Astrocyte (in vitro differentiated cells and primary cell): ENCODE measurements at regions not wholly inside any gene's neighbourhood (a gene's known extent, or its start where the extent isn't known, plus 50 kb on each side); places are given as distances from the start of the nearest gene placed in this dataset.

Experiments
- DNase-seq: peaks from one replicate; pipeline ENCODE4 v3.0.0-alpha.2; 2010; ENCODE audit warnings: low read depth
- FAIRE-seq: peaks from 2 replicates; lab custom pipeline; 2011; peaks lifted over from hg19 to GRCh38; lab: Jason Lieb, UNC
- H2AFZ ChIP-seq: 2 replicates; pipeline ENCODE4 v1.6.0; 2012; ENCODE audit warnings: low read depth, low read length, inconsistent platforms
- H3K27ac ChIP-seq: 2 replicates; pipeline ENCODE4 v1.5.1; 2011; ENCODE audit warnings: low read depth, low read length, inconsistent platforms
- H3K27me3 ChIP-seq: 2 replicates; pipeline ENCODE4 v1.6.0; 2011; ENCODE audit warnings: low read length, inconsistent platforms; ENCODE audit not compliant: insufficient read depth
- H3K36me3 ChIP-seq: 2 replicates; pipeline ENCODE4 v1.5.1; 2011; ENCODE audit warnings: low read length, inconsistent platforms; ENCODE audit not compliant: insufficient read depth
- H3K4me1 ChIP-seq: 2 replicates; pipeline ENCODE4 v1.5.1; 2011; ENCODE audit warnings: low read length, inconsistent platforms; ENCODE audit not compliant: insufficient read depth
- H3K4me2 ChIP-seq: 2 replicates; pipeline ENCODE4 v1.6.0; 2012; ENCODE audit warnings: low read length, inconsistent platforms
- H3K4me3 ChIP-seq: 2 replicates; pipeline ENCODE4 v1.5.1; 2011; ENCODE audit warnings: low read depth, mild to moderate bottlenecking, low read length, inconsistent platforms; ENCODE audit not compliant: insufficient read depth
- H3K79me2 ChIP-seq: 2 replicates; pipeline ENCODE4 v1.6.0; 2012; ENCODE audit warnings: mild to moderate bottlenecking, low read length, inconsistent platforms; ENCODE audit not compliant: insufficient read depth
- H3K9ac ChIP-seq: 2 replicates; pipeline ENCODE4 v1.6.0; 2012; ENCODE audit warnings: mild to moderate bottlenecking, low read length, inconsistent platforms
- H3K9me3 ChIP-seq: 2 replicates; pipeline ENCODE4 v1.5.1; 2012; ENCODE audit warnings: low read depth, mild to moderate bottlenecking, low read length, inconsistent platforms; ENCODE audit not compliant: insufficient read depth
- H4K20me1 ChIP-seq: 2 replicates; pipeline ENCODE4 v1.6.0; 2012; ENCODE audit warnings: low read length, inconsistent platforms; ENCODE audit not compliant: insufficient read depth
- H3K27ac Mint-ChIP-seq: one replicate; pipeline ENCODE4 v1.8.0; 2021; ENCODE audit warnings: mild to moderate bottlenecking, mixed read lengths; ENCODE audit not compliant: unreplicated experiment
- H3K27me3 Mint-ChIP-seq: one replicate; pipeline ENCODE4 v1.8.0; 2021; ENCODE audit warnings: low read depth, mixed read lengths; ENCODE audit not compliant: unreplicated experiment
- H3K36me3 Mint-ChIP-seq: one replicate; pipeline ENCODE4 v1.8.0; 2021; ENCODE audit warnings: low read depth, mixed read lengths; ENCODE audit not compliant: unreplicated experiment
- H3K4me1 Mint-ChIP-seq: one replicate; pipeline ENCODE4 v1.8.0; 2021; ENCODE audit warnings: low read depth, mixed read lengths; ENCODE audit not compliant: unreplicated experiment
- H3K4me3 Mint-ChIP-seq: one replicate; pipeline ENCODE4 v1.8.0; 2021; ENCODE audit warnings: mild to moderate bottlenecking, moderate library complexity, mixed read lengths; ENCODE audit not compliant: unreplicated experiment
- H3K9me3 Mint-ChIP-seq: one replicate; pipeline ENCODE4 v1.8.0; 2021; ENCODE audit warnings: mild to moderate bottlenecking, mixed read lengths; ENCODE audit not compliant: unreplicated experiment
- CTCF ChIP-seq: IDR thresholded peaks from 2 replicates; pipeline ENCODE4 v1.5.1; 2011; ENCODE audit warnings: low read depth, mild to moderate bottlenecking, inconsistent platforms, low read length, moderate library complexity; ENCODE audit not compliant: insufficient read depth
- EZH2 ChIP-seq: IDR thresholded peaks from 2 replicates; pipeline ENCODE4 v1.6.1; 2012; ENCODE audit warnings: mild to moderate bottlenecking, low read length, inconsistent platforms; ENCODE audit not compliant: insufficient read depth

GRCh38 chr11:15807827-15808226 is 548.5 kb downstream of the SOX6 start:
- H3K9me3 ChIP-seq, result no peaks in the 10 kb centered on the region
- H4K20me1 ChIP-seq, result no peaks in the 10 kb centered on the region
- H3K79me2 ChIP-seq, result no peaks in the 10 kb centered on the region
- no peak overlapping the region for H3K4me2 ChIP-seq
- no peak overlapping the region for H3K9ac ChIP-seq
- H3K4me3 ChIP-seq, result no peak overlapping the region
- H3K4me3 Mint-ChIP-seq, result no peak overlapping the region
- H3K4me1 Mint-ChIP-seq, result peaks cover 6% of the 10 kb centered on the region
- no peaks in the 10 kb centered on the region for H3K4me1 ChIP-seq
- no peaks in the 10 kb centered on the region for H3K27me3 Mint-ChIP-seq
- H3K36me3 Mint-ChIP-seq, result no peaks in the 10 kb centered on the region
- no peak for DNase-seq
- no peaks in the 10 kb centered on the region for H3K27me3 ChIP-seq
- H3K27ac Mint-ChIP-seq, result no peak overlapping the region
- no peaks in the 10 kb centered on the region for H3K36me3 ChIP-seq
- no peak overlapping the region for H2AFZ ChIP-seq
- FAIRE-seq, result no peak
- TF ChIP-seq CTCF, result no peak
- H3K27ac ChIP-seq, result no peak overlapping the region
- peaks cover 2% of the 10 kb centered on the region for H3K9me3 Mint-ChIP-seq

GRCh38 chr11:15810082-15810481 is 546.3 kb downstream of the SOX6 start:
- TF ChIP-seq EZH2, result no peak
- Mint-ChIP-seq H3K9me3 (peaks cover 2% of the 10 kb centered on the region), H3K27me3 (no peaks in the 10 kb centered on the region), H3K4me3 (no peak overlapping the region), H3K36me3 (no peaks in the 10 kb centered on the region), H3K27ac (no peak overlapping the region), H3K4me1 (peaks cover 5% of the 10 kb centered on the region)
- Histone ChIP-seq H3K4me2 (no peak overlapping the region), H3K9me3 (no peaks in the 10 kb centered on the region), H3K79me2 (no peaks in the 10 kb centered on the region), H3K4me1 (peaks cover 3% of the 10 kb centered on the region), H4K20me1 (no peaks in the 10 kb centered on the region), H3K4me3 (no peak overlapping the region), H2AFZ (no peak overlapping the region), H3K27me3 (no peaks in the 10 kb centered on the region), H3K9ac (no peak overlapping the region), H3K36me3 (no peaks in the 10 kb centered on the region), H3K27ac (no peak overlapping the region)
- DNase-seq (no peak), FAIRE-seq (no peak)

- no peak overlapping the region for H3K27ac Mint-ChIP-seq
- TF ChIP-seq EZH2 (no peak), CTCF (no peak)
- H3K27me3 ChIP-seq, result no peaks in the 10 kb centered on the region
- H3K4me2 ChIP-seq, result no peak overlapping the region
- no peaks in the 10 kb centered on the region for H3K27me3 Mint-ChIP-seq
- peaks cover 2% of the 10 kb centered on the region for H3K9me3 Mint-ChIP-seq
- H2AFZ ChIP-seq, result no peak overlapping the region
- H3K4me1 Mint-ChIP-seq, result peaks cover 9% of the 10 kb centered on the region
- FAIRE-seq (no peak), DNase-seq (no peak)
- no peak overlapping the region for H3K4me3 Mint-ChIP-seq
- H3K79me2 ChIP-seq, result no peaks in the 10 kb centered on the region
- no peaks in the 10 kb centered on the region for H3K9me3 ChIP-seq
- H4K20me1 ChIP-seq, result no peaks in the 10 kb centered on the region
- no peak overlapping the region for H3K4me3 ChIP-seq
- no peaks in the 10 kb centered on the region for H3K36me3 ChIP-seq
- no peak overlapping the region for H3K27ac ChIP-seq
- no peak overlapping the region for H3K9ac ChIP-seq
- peaks cover 7% of the 10 kb centered on the region for H3K4me1 ChIP-seq
- H3K36me3 Mint-ChIP-seq, result no peaks in the 10 kb centered on the region
These were observed 545.8 kb downstream of the SOX6 start for GRCh38 chr11:15810525-15810924.
